Caco-2 (cell line): ENCODE measurements at regions not wholly inside any gene's neighbourhood (a gene's known extent, or its start where the extent isn't known, plus 50 kb on each side); places are given as distances from the start of the nearest gene placed in this dataset.

Experiments
- BruUV-seq: library from RNA; stranded (reverse); fragments of 400-500 nt; replicated peaks from 2 replicates; lab custom pipeline; 2021; lab: Mats Ljungman, UMichigan
- CTCF ChIA-PET: fragments of 300-600 bp; sonication (Branson Sonifier 250); formaldehyde crosslinking; loops from one replicate; lab custom pipeline; 2022; ENCODE audit warnings: antibody characterized with exemption; lab: Charles Lee
- POLR2A ChIA-PET: fragments of 300-600 bp; sonication (Branson Sonifier 250); formaldehyde crosslinking; loops from one replicate; lab custom pipeline; 2022; ENCODE audit warnings: antibody characterized with exemption; lab: Charles Lee
- DNase-seq, 2 experiments: peaks; one replicate each; pipeline versions ENCODE4 v3.0.0 to v3.0.0-alpha.2; 2020 to 2022
- H3K27me3 ChIP-seq: replicated peaks from 2 replicates; pipeline ENCODE4 v1.6.0; 2011; ENCODE audit warnings: low read length; ENCODE audit not compliant: control insufficient read depth, insufficient read depth
- H3K36me3 ChIP-seq: 2 replicates; pipeline ENCODE4 v1.5.1; 2011; ENCODE audit warnings: low read length; ENCODE audit not compliant: control insufficient read depth, insufficient read depth
- H3K4me1 ChIP-seq: fragments of 250-450 bp; sonication (Bioruptor Pico); 2 replicates; pipeline ENCODE4 v1.5.1; 2020; ENCODE audit warnings: mild to moderate bottlenecking
- H3K4me3 ChIP-seq: 2 replicates; pipeline ENCODE4 v1.5.1; 2011; ENCODE audit warnings: low read depth, mild to moderate bottlenecking, control low read depth, low read length
- H3K9me3 ChIP-seq: fragments of 250-450 bp; sonication (Bioruptor Pico); 2 replicates; pipeline ENCODE4 v1.5.1; 2020; ENCODE audit warnings: mild to moderate bottlenecking, moderate library complexity
- H3K27ac Mint-ChIP-seq: one replicate; pipeline ENCODE4 v1.8.0; 2022; ENCODE audit warnings: mixed read lengths; ENCODE audit not compliant: unreplicated experiment
- H3K27me3 Mint-ChIP-seq: one replicate; pipeline ENCODE4 v1.8.0; 2022; ENCODE audit warnings: mixed read lengths; ENCODE audit not compliant: insufficient read depth, unreplicated experiment
- H3K36me3 Mint-ChIP-seq: one replicate; pipeline ENCODE4 v1.8.0; 2022; ENCODE audit warnings: mild to moderate bottlenecking, mixed read lengths; ENCODE audit not compliant: insufficient read depth, unreplicated experiment
- H3K4me1 Mint-ChIP-seq: one replicate; pipeline ENCODE4 v1.8.0; 2022; ENCODE audit warnings: low read depth, mixed read lengths; ENCODE audit not compliant: unreplicated experiment
- H3K4me3 Mint-ChIP-seq: one replicate; pipeline ENCODE4 v1.8.0; 2022; ENCODE audit warnings: mild to moderate bottlenecking, moderate library complexity, mixed read lengths; ENCODE audit not compliant: unreplicated experiment
- H3K9me3 Mint-ChIP-seq: one replicate; pipeline ENCODE4 v1.8.0; 2022; ENCODE audit warnings: mixed read lengths; ENCODE audit not compliant: unreplicated experiment
- CTCF ChIP-seq, 2 experiments: fragments of 200-600 bp in 1 of 2; IDR thresholded peaks; 1 replicate in 1 of 2; 2 replicates in 1 of 2; pipeline versions ENCODE4 v1.5.1 to v1.8.0; 2011 to 2022; ENCODE audit warnings: antibody characterized with exemption in 1 of 2, control low read depth in 1 of 2, inconsistent platforms in 1 of 2, low read depth in 1 of 2, low read length in 1 of 2, mild to moderate bottlenecking in 1 of 2, moderate library complexity in 1 of 2; ENCODE audit not compliant: insufficient read depth in 1 of 2, severe bottlenecking in 1 of 2, unreplicated experiment in 1 of 2
- intact Hi-C: fragments of 100-400 bp; cut with micrococcal nuclease; formaldehyde crosslinking; loops from one replicate; pipeline ENCODE4 v1.10.0; 2022; ENCODE audit not compliant: unreplicated experiment

GRCh38 chr1:10873189-10873588 is 76.7 kb upstream of the CASZ1 start:
- POLR2A ChIA-PET, result no interaction called here

GRCh38 chr1:10874351-10874750 is 77.9 kb upstream of the CASZ1 start:
- TF ChIP-seq CTCF (IDR thresholded peaks at IDR 0.05; ENCODE audit: insufficient read depth in 1 of 2, low read depth in 1 of 2, low read length in 1 of 2, severe bottlenecking in 1 of 2, unreplicated experiment in 1 of 2), result no peak
- no peaks in the 10 kb centered on the region for H3K36me3 ChIP-seq
- intact Hi-C loops, result no loop called here
- POLR2A ChIA-PET, result no interaction called here
- Mint-ChIP-seq H3K27me3 (no peaks in the 10 kb centered on the region), H3K9me3 (no peaks in the 10 kb centered on the region), H3K4me3 (no peak overlapping the region), H3K36me3 (no peaks in the 10 kb centered on the region), H3K27ac (no peak overlapping the region), H3K4me1 (no peaks in the 10 kb centered on the region)
- CTCF ChIA-PET, result no interaction called here
- BruUV-seq, result no TSS peak
- no peak overlapping the region for H3K4me3 ChIP-seq
- H3K27me3 ChIP-seq, result no peaks in the 10 kb centered on the region
- no peaks in the 10 kb centered on the region for H3K9me3 ChIP-seq
- no peak for DNase-seq
- no peaks in the 10 kb centered on the region for H3K4me1 ChIP-seq

More at GRCh38 chr1:10873189-10873588, 76.7 kb upstream of the CASZ1 start:
- H3K27me3 Mint-ChIP-seq, result no peaks in the 10 kb centered on the region
- no peak overlapping the region for H3K4me3 Mint-ChIP-seq
- CTCF ChIA-PET, result interaction anchor here (0.7 kb wide), 1 partner anchor 275 kb away, joined by 3 read pairs; no protein-coding TSS in a partner anchor
- peaks cover 8% of the 10 kb centered on the region for H3K4me1 ChIP-seq
- H3K9me3 ChIP-seq, result no peaks in the 10 kb centered on the region
- no peaks in the 10 kb centered on the region for H3K36me3 ChIP-seq
- no peak overlapping the region for H3K27ac Mint-ChIP-seq
- intact Hi-C loops, result no loop called here
- no peak for DNase-seq
- H3K9me3 Mint-ChIP-seq, result no peaks in the 10 kb centered on the region
- peaks cover 5% of the 10 kb centered on the region for H3K4me1 Mint-ChIP-seq
- H3K27me3 ChIP-seq, result no peaks in the 10 kb centered on the region
- TF ChIP-seq CTCF (IDR thresholded peaks at IDR 0.05; ENCODE audit: insufficient read depth in 1 of 2, low read depth in 1 of 2, low read length in 1 of 2, severe bottlenecking in 1 of 2, unreplicated experiment in 1 of 2), result no peak
- no TSS peak for BruUV-seq
- H3K36me3 Mint-ChIP-seq, result no peaks in the 10 kb centered on the region
- H3K4me3 ChIP-seq, result no peak overlapping the region

GRCh38 chr1:10877894-10878293 is 81.4 kb upstream of the CASZ1 start:
- H3K27ac Mint-ChIP-seq, result no peak overlapping the region
- no peak for DNase-seq
- no TSS peak for BruUV-seq
- no peak overlapping the region for H3K4me3 Mint-ChIP-seq
- intact Hi-C loops, result no loop called here
- TF ChIP-seq CTCF (IDR thresholded peaks at IDR 0.05; ENCODE audit: insufficient read depth in 1 of 2, low read depth in 1 of 2, low read length in 1 of 2, severe bottlenecking in 1 of 2, unreplicated experiment in 1 of 2), result no peak
- POLR2A ChIA-PET, result no interaction called here
- H3K27me3 Mint-ChIP-seq, result no peaks in the 10 kb centered on the region
- H3K36me3 ChIP-seq, result no peaks in the 10 kb centered on the region
- H3K9me3 Mint-ChIP-seq, result no peaks in the 10 kb centered on the region
- CTCF ChIA-PET, result no interaction called here
- H3K4me3 ChIP-seq, result no peak overlapping the region
- H3K9me3 ChIP-seq, result no peaks in the 10 kb centered on the region
- H3K4me1 ChIP-seq, result no peaks in the 10 kb centered on the region
- no peaks in the 10 kb centered on the region for H3K27me3 ChIP-seq
- no peaks in the 10 kb centered on the region for H3K4me1 Mint-ChIP-seq
- no peaks in the 10 kb centered on the region for H3K36me3 Mint-ChIP-seq
